GM19193 (cell line): ENCODE measurements at regions not wholly inside any gene's neighbourhood (a gene's known extent, or its start where the extent isn't known, plus 50 kb on each side); places are given as distances from the start of the nearest gene placed in this dataset.

Source experiments
- POLR2A ChIP-seq: IDR thresholded peaks from 4 replicates; pipeline ENCODE4 v1.6.1; 2011; ENCODE audit not compliant: insufficient read depth, insufficient read length; ENCODE audit errors: extremely low read depth

- no peak for TF ChIP-seq POLR2A
Measured at GRCh38 chr2:234204480-234204879, 154.0 kb downstream of the SPP2 start.

GRCh38 chr2:234203135-234203984 is 152.9 kb downstream of the SPP2 start:
- no peak for TF ChIP-seq POLR2A

- TF ChIP-seq POLR2A = no peak
Measured at GRCh38 chr2:234202601-234203000, 152.1 kb downstream of the SPP2 start.

GRCh38 chr2:234199996-234200395 is 149.5 kb downstream of the SPP2 start:
- TF ChIP-seq POLR2A = no peak

GRCh38 chr2:234198976-234199375 is 148.5 kb downstream of the SPP2 start:
- TF ChIP-seq POLR2A = no peak

GRCh38 chr2:234195516-234195915 is 145.0 kb downstream of the SPP2 start:
- TF ChIP-seq POLR2A = no peak

- no peak for TF ChIP-seq POLR2A
Measured at GRCh38 chr2:234193977-234194563, 143.6 kb downstream of the SPP2 start.

GRCh38 chr2:234191819-234192407 is 141.4 kb downstream of the SPP2 start:
- TF ChIP-seq POLR2A = no peak

- TF ChIP-seq POLR2A = no peak
Measured at GRCh38 chr2:234189786-234190300, 139.3 kb downstream of the SPP2 start.

- no peak for TF ChIP-seq POLR2A
Measured at GRCh38 chr2:234189230-234189629, 138.7 kb downstream of the SPP2 start.

GRCh38 chr2:234187646-234188174 is 137.2 kb downstream of the SPP2 start:
- no peak for TF ChIP-seq POLR2A

- TF ChIP-seq POLR2A = no peak
Measured at GRCh38 chr2:234181121-234181520, 130.6 kb downstream of the SPP2 start.

GRCh38 chr2:234179031-234179363 is 128.5 kb downstream of the SPP2 start:
- TF ChIP-seq POLR2A = no peak

GRCh38 chr2:234178330-234179030 is 128.0 kb downstream of the SPP2 start:
- no peak for TF ChIP-seq POLR2A

- no peak for TF ChIP-seq POLR2A
Measured at GRCh38 chr2:234175649-234176048, 125.1 kb downstream of the SPP2 start.
